NCI-H1436 treated with DMSO at 0.1 percent for 48 hours (cell line): ENCODE measurements at regions not wholly inside any gene's neighbourhood (a gene's known extent, or its start where the extent isn't known, plus 50 kb on each side); places are given as distances from the start of the nearest gene placed in this dataset.

Experiments
- DNase-seq: peaks from one replicate; lab custom pipeline; 2025; lab: John Stamatoyannopoulos, UW

DNA sequence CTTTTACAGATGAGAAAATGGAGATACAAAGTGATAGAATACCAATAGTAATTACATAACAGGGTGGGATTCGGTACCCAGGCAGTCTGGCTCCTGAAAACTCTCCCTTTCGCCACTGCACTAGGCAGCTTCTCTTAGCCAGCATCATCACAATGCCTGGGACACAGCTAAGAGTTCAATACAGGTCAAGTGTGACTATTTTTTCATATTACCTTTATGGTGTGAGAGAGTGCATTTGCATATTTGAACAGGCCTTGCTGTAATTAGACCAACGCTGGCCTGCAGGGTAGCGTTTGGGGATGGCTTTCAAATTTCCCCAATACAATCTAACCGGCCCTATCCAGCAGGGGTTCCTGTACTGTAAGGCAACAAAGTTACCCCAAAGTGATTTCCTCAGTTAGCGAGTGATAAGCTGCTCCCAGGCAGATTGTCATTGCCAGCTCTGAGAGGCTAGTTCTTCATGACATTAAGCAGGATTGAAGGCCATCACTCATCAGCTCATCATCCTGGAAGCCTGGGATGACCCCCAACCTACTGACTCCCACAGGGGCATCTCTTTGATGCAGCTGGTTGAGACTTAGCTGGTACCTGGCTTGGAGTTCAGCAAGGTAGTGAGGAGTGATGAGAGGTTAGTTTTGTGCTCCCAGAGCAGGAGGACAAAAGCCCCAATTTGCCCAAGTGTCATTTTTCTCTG is 836.8 kb upstream of the LCORL start:
- no peak for DNase-seq

DNA sequence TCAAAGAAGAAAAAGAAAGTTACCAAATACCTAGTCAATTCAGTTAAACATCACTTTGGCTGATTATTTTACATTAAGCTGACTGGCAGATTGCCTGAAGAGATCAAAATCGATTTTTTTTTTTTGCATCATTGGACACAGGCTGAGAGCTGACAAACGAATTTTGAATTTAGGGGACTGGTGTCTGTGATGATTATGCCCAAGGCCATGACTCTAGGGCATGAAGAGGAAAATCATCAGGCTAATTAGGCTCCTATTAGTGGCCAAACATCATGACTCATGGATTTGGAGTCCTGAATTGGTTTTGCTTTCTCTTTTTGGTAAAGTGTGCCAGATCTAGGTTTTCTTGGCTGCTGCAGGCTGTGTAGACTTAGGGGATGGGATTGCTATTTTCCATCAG is 829.3 kb upstream of the LCORL start:
- no peak for DNase-seq

DNA sequence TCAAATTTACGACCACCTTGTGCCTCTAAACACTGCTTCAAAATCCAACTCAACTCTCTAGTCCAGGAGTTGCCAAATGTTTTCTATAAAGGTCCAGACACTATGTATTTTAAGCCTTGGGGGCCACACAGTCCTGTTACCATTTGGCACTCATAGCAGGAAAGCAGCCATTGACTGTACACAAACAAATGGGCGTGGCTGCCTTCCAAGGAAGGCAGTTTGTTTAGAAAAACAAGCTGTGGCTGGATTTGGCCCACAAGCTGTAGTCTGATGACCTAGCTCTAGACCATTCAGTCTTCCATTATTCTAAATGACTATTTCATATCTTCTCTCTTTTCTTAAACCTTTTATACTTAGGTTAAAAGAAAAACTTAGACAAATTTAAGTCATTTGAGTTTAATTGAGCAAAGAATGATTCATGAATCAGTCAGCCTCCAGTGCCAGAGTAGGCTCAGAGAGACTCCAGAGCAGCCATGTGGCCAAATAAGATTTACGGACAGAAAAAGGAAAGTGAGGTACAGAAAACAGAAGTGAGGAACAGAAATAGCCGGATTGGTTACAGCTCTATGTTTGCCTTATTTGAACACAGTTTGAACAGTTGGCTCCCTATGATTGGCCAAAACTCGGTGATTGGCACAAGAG is 825.8 kb upstream of the LCORL start:
- no peak for DNase-seq

DNA sequence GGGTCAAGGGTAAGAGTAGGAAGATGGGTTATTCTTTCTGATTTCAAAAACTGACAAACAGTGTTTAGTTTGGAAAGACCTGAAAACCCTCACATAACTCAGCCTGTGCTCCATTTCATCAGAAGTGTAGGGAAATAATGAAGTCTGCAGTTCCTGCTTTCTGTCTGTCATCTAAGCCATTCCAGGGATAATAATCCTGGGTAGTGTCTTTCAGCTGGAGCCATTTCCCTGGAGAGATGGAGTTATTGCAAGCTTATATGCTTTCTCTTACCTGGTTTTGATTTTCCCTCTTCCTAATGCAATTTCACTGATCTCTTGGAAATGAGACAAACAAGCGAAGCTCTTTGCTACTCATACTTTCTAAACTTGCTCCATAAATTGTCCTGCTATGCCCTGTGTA is 824.8 kb upstream of the LCORL start:
- DNase-seq: no peak

DNA sequence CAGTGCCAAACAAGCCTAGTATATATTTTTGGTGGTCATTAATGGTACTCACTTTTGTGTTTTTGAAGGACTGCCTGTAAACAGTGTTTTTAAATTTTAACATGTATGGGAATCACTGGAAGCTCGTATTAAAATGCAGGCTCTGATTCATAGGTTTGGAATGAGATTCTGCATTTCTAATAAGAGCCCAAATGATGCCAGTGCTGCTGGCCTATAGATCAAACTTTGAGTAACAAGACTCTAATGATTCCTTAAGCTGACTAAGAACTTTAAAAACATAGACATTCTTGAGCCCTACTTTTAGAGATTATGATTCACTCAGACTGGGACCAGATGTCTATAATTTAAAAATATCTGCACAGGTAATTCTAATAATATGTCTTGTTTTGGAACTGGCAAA is 823.2 kb upstream of the LCORL start:
- no peak for DNase-seq

DNA sequence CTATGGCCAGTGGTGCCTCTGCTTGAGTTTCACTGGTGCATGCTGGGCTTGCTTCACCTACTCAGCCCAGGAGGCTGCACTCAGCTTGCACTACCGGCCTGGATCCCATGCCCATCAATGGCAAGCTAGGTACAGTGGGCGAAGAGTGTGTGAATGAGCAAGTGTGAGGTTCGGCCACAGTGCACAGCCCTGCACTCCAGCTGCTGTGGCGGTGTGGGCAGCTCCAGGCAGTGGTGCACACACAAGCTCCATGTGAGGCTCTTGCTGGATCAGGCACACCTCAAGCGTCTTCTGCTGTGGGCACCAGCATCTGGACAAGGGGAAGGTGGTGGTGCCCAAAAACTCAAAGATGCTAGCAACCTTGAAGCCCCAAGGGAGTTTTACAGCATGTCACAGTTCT is 820.9 kb upstream of the LCORL start:
- DNase-seq: no peak

DNA sequence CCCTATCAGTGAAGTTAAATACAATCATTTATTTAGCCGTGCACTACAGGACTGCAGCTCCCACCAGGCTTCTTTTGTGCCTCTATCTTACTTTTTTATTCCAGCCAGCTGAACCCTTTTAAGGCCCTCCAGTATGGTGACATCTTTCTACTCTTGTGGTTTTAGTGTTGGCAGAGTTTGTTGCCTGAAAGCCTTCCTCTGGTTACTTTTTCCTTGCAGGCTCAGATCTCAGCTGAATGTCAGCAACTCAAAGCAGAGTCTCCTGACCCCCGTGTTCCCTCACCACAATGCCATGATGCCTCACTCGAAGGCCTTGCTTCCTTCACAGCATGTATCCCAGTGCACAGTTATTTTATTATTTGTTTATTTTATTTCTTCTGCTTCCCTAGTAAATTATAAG is 818.9 kb upstream of the LCORL start:
- no peak for DNase-seq

DNA sequence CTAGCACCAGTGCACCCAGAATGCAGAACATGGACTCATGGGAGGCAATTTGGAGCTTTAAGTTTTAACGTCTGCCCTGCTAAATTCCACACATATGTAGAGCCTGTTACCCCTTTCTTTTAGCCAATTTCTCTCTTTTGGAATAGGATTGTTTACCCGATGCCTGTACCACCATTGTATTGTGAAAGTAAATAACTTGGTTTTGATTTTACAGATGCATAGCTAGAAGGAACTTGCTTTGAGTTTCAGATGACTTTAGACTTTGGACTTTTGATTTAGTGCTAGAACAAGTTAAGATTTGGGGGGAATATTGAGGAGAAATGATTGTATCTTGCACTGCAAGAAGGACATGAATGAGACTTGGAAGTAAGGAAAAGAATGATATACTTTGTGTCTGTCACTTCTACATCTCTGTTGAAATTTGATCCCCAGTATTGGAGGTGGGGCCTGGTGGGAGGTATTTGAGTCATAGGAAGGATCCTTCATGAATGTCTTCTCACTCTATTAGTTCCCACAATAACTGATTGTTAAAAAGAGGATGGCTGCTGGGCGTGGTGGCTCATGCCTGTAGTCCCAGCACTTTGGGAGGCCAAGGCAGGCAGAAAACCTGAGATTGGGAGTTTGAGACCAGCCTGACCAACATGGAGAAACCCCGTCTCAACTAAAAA is 794.8 kb upstream of the LCORL start:
- no peak for DNase-seq

DNA sequence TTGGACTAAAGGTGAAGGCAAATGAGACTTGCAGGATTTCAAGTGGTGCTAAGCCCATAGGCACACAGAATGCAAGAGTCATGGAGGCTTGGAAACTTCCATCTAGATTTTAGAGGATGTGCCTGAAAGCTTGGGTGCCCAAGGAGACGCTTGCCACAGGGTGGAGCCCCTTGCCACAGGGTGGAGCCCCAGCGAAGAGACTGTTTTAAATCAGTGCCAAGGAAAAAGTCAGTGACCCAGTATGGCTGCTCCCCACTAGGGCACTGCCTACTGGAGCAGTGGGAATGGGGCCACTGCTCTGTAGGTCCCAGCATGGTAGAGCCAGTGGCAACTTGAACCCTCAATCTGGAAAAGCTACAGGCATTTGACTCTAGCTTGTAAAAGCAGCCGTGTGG is 794.2 kb upstream of the LCORL start:
- DNase-seq: no peak

DNA sequence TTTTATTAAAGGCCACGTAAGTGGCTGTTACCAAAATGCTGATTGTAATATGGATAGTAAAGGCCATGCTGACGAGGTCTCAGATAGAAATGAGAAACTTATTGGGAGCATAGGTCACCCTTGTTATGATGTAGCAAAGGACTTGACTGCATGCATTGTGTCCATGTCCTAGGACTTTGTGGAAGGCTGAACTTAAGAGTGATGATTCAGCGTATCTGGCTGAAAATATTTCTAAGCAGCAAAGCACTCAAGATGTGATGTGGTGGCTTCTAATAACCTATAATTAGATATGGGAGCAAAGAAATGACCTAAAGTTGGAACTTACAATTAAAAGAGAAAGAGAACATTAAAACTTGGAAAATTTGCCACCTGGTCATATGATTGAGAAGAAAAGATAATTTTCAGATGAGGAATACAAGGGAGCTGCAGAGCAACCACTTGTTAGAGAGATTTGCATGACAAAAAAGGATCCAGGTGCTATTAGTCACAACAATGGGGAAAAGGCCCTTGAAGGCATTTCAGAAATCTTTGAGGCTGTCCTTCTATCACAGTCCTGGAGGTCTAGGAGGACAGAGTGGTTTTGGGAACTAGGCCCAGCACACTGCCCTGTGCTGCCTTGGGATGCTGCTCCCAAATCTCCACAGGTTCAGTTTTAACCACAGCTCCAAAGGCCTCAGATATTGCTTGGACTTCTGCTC is 793.7 kb upstream of the LCORL start:
- no peak for DNase-seq

DNA sequence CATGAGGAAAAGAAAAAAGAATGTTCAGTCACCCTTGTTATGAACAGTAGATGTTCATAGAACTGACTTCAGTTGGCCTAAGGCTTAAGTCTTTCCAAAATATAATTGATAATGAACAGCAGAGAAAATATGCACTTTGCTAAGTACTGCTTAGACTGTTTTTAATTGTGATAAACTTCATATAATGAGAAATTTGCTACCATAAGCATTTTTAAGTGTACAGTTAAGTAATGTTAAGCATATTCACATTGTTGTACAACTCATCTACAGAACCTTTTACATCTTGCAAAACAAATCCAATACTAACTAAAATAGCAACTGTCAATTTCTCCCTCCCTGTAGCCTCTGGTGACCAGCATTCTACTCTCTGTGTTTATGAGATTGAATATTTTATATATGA is 792.2 kb upstream of the LCORL start:
- no peak for DNase-seq

DNA sequence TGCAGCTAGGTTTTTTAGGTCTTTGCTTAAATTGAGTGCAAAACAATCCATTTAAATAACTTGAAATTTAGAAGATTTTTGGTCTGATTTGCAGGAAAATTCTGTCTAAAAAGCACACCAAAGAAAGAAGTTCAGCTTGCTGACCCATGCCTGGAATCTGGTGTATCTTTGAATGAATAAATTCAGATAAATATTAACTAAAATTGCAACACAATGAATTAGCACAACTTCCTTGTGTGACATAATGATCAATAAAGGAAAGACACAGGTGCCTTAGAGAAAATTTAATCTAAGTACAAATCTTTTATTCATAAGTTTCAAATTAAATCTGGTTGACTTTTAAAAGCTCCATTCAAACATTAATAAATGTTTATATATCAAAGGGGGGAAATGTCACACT is 791.5 kb upstream of the LCORL start:
- DNase-seq: no peak

DNA sequence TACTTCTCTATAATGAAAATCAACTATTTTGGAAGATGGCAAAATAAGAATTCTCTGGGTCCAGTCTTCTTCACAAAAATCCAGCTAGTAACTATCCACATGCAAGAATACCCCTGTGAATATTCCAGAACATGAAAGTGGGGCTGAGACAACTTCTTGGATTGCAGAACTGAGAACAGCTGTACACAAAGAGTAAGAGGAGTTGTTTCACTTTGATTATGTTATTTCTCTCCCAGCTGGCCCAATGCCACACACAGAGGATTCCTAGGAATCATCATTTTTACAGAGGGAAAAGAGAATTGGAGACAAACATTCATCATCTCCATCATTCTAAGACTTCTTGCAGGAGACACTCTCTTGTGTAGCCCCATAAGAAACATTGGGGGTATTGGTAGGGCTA is 782.2 kb upstream of the LCORL start:
- no peak for DNase-seq

DNA sequence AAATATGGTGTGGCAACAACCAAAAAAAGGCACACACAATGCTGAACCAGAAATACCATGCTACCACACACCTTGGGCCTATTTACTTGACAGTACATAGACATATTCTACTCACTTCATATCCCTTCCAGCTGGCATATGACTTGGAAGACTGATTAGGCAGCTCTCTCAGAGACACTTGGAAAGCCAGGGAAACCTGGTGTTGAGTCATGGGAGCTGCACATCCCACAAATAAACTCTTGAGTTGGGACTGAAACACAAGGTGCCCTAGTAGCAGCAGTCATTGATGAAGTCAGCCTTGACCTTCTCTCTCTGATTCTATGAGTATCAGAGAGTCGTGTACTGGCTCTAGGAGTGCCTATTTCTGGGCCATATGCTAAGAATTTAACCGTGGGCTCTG is 776.6 kb upstream of the LCORL start:
- DNase-seq: no peak

DNA sequence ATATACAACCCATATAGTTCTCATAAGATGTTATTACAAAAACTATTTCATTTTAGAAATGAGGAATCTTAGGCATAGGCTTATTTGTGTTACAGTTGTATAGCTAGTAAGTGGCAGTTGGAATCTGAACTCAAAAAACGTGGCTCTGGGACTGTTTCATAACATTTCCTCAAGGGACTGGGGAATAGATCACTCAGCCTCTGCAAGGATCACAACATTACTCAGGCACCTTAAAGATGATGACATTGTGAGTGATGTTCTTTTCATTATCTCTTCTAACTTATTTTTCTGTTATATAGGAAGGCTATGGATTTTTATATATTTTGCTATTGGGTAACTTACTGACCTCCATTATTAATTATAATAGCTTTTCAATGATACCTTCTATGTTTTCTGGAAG is 774.2 kb upstream of the LCORL start:
- no peak for DNase-seq

DNA sequence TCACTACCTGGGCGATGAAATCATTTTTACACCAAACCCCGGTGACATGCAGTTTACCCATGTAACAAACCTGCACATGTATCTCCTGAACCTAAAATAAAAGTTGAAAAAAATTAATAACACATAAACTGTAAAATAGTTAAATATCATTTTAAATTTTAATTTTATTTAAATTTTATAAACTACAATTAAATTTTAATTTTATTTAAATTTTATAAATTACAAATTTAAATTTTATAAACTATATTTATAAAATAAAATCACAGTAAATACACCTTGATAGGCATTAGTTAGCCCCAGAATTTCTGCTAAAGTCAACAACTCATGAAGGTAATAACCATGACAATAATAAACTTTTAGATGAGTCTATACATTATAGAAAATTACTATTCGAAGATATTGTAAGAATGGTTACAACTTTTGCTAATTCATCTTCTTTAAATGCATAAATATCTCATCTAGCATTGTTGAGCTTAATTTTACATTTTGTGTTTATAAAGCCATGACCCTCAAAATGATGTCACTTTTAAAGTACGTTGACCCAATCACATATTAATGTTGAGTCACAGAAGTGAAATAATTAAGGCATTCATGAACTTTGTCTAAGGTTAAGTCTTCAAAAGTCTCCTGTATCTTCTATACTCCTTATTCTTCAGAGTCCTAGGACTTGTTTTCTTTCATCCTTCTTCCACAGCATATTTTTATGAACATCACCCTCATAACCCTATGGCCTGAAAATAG is 755.8 kb upstream of the LCORL start:
- no peak for DNase-seq

DNA sequence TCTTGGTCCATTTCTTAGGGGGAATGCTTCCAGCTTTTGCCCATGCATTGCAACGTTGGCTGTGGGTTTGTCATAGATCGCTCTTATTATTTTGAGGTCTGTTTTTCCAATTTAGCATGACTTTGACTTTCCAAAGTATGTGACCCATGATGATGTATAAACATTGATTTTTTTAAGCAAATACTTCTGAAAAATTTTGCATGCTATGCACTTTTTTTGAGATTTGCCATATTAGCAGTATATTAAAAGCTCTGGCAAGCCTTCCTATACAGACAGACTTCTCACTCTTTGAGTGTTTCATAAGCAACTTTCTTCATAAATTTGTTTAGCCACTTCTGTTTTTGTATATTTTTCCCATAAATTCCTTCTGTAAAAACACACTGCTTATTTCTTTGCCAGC is 746.4 kb upstream of the LCORL start:
- DNase-seq: no peak

DNA sequence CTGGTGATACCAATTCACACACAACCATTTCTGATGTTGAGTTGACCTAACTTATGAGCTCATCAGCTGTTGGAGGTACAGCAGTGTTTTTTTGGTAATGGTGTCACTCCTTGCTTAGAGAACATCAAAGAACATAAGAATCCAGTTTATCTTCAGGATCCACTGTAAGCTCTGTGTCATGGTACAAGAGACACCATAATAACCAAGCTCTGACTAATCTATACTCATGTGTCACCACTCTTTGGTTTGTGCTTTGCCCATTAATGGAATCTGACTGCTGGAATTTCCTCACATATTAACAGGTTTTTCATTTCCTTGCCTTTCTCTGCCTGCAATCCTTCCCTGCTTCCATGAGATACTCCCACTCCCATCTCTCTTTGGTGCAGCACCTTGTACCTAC is 735.1 kb upstream of the LCORL start:
- no peak for DNase-seq

DNA sequence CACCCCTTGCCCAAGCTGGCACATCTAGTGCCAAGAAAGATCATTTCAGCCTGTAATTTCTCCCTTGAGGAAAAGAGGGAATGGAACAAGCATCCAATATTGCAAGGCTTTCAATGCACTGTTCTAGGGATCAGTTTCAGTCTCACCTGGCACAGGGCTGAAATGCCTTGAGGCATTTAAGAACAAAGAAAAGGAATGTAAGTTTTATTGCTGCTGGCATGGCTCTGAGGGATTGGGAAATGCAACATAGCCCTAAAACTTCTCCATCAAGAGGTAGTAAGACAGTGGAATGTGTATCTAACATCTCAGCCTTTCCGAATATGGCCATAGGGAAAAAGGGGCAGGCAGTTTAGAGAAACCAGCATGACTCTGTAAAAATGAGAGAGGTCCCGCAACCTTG is 732.6 kb upstream of the LCORL start:
- no peak for DNase-seq

DNA sequence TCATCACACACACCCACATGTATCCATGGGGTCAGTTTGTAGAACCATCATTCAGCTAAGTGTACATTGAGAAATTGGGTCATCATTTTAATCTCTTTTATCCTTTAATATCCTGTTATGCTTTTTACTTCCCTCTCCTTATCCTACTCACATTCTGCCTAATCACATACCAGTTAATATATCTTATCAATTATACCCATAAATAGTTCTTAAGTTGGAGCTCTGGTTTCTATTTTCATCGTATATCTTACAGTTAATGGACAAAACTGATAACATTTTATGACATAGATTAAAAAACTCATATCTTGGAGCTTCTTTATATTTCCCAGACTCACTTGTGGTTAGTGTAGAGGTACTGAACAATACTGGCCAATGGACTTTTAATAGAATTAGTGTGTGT is 729.5 kb upstream of the LCORL start:
- DNase-seq: no peak

DNA sequence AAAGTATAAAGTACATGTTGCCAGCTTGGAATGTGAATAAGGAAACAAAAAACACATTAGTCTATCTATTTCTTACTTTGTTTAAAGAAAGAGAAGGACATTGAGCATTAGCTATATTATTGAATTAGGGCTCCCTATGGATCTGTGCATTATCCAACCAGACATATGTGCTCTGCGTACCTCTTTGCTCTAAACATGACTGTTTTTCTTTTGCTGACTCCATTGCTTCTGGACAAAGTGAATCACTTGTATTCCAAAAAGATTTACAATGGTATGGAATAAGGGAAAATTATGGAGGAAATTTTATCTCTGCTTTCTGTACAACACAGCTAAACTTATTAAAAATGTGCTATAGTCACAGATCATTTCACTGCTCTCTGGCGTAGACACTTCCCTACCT is 727.8 kb upstream of the LCORL start:
- DNase-seq: no peak

DNA sequence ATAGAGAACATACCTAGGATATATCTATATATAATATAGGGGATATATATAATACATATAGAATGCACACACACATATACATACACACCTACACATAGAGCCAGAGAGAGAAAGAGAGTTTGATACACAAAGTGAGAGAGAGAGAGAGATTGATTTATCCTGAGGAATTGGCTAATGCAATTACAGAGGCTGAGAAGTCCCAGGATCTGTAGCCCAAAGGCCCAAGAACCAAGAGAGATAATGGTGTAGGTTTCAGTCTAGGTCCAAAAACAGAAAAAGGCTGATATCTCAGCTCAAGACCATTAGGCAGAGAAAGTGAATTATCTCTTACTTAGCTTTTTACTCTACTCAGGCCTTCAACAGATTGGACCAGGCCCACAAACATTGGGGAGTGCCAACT is 715.0 kb upstream of the LCORL start:
- DNase-seq: no peak
